K562 (cell line): ENCODE measurements at regions not wholly inside any gene's neighbourhood (a gene's known extent, or its start where the extent isn't known, plus 50 kb on each side); places are given as distances from the start of the nearest gene placed in this dataset.

Experiments used
- ATAC-seq: fragments of 200-7000 bp; cut with Tn5 transposase; 3 replicates; pipeline ENCODE4 v1.9.1; 2020; ENCODE audit warnings: moderate library complexity
- BruUV-seq: library from RNA; stranded (reverse); fragments of 400-500 nt; replicated peaks from 2 replicates; lab custom pipeline; 2021; lab: Mats Ljungman, UMichigan
- CTCF ChIA-PET: fragments of 300-600 bp; formaldehyde crosslinking; extraction: SDS; loops from one replicate; lab custom pipeline; 2021; ENCODE audit warnings: low intra/inter-chr PET ratio; lab: Yijun Ruan, JAX
- POLR2A ChIA-PET: fragments of 300-600, 350-650 bp; sonication (Branson Sonifier 250); formaldehyde crosslinking; extraction: SDS; loops from one replicate; lab custom pipeline; 2021; ENCODE audit warnings: antibody characterized with exemption, inconsistent platforms; lab: Yijun Ruan, JAX
- DNase-seq, 4 experiments: peaks; one replicate each; pipeline versions ENCODE4 v3.0.0 to v3.0.0-alpha.2; 2011 to 2018; ENCODE audit warnings: low spot score in 3 of 4, mixed read lengths in 3 of 4; ENCODE audit errors: extremely low read depth in 1 of 4
- FAIRE-seq: peaks from 2 replicates; lab custom pipeline; 2011; peaks lifted over from hg19 to GRCh38; lab: Jason Lieb, UNC
- H2AFZ ChIP-seq: 2 replicates; pipeline ENCODE4 v1.6.0; 2011; ENCODE audit warnings: low read depth, low read length, control low read depth, inconsistent platforms
- H3K27ac ChIP-seq: fragments of 200-600 bp; 3 replicates; pipeline ENCODE4 v1.8.0; 2011; ENCODE audit warnings: low read depth, mild to moderate bottlenecking, control low read depth, inconsistent platforms, low read length, moderate library complexity, mixed read lengths; ENCODE audit errors: extremely low read depth
- H3K27me3 ChIP-seq, 2 experiments: fragments of 300-600 bp in 1 of 2; 2 replicates in 1 of 2; 3 replicates in 1 of 2; pipeline versions ENCODE4 v1.6.0 to v1.8.0; 2011; ENCODE audit warnings: inconsistent platforms in 2 of 2, low read length in 2 of 2, mild to moderate bottlenecking in 1 of 2, mixed read lengths in 1 of 2, moderate library complexity in 1 of 2; ENCODE audit not compliant: control insufficient read depth in 2 of 2, insufficient read depth in 2 of 2
- H3K36me3 ChIP-seq: fragments of 300-600 bp; 3 replicates; pipeline ENCODE4 v1.8.0; 2011; ENCODE audit warnings: mild to moderate bottlenecking, low read length, inconsistent platforms; ENCODE audit not compliant: control insufficient read depth, insufficient read depth
- H3K4me1 ChIP-seq, 2 experiments: fragments of 200-600 bp in 1 of 2; replicated peaks in 1 of 2; 2 replicates in 1 of 2; 3 replicates in 1 of 2; pipeline versions ENCODE4 v1.5.1 to v1.8.0; 2011; ENCODE audit warnings: inconsistent platforms in 2 of 2, low read length in 2 of 2, mild to moderate bottlenecking in 1 of 2, mixed read lengths in 1 of 2, moderate library complexity in 1 of 2; ENCODE audit not compliant: control insufficient read depth in 2 of 2, insufficient read depth in 2 of 2
- H3K4me2 ChIP-seq: 2 replicates; pipeline ENCODE4 v1.6.1; 2011; ENCODE audit warnings: low read length, control low read depth, inconsistent platforms, mixed read lengths; ENCODE audit not compliant: insufficient read depth
- H3K4me3 ChIP-seq: fragments of 200-600 bp; sonication (generic), shearing (Covaris generic); 2 replicates; pipeline ENCODE4 v1.5.1; 2016; ENCODE audit warnings: control low read depth, inconsistent platforms
- H3K79me2 ChIP-seq: fragments of 200-600 bp; 3 replicates; pipeline ENCODE4 v1.8.0; 2011; ENCODE audit warnings: low read length, inconsistent platforms; ENCODE audit not compliant: control insufficient read depth, insufficient read depth
- H3K9ac ChIP-seq, 2 experiments: 2 replicates each; pipeline versions ENCODE4 v1.6.0 to v1.6.1; 2011; ENCODE audit warnings: low read depth in 2 of 2, low read length in 2 of 2, control low read depth in 1 of 2, inconsistent platforms in 1 of 2, mild to moderate bottlenecking in 1 of 2, mixed read lengths in 1 of 2; ENCODE audit not compliant: insufficient read depth in 1 of 2
- H3K9me1 ChIP-seq: one replicate; pipeline ENCODE4 v1.6.0; 2011; ENCODE audit warnings: inconsistent platforms, mild to moderate bottlenecking, low read length, moderate library complexity; ENCODE audit not compliant: control insufficient read depth, insufficient read depth
- H3K9me3 ChIP-seq: replicated peaks from 2 replicates; pipeline ENCODE4 v1.5.1; 2011; ENCODE audit warnings: low read depth, low read length, inconsistent platforms; ENCODE audit not compliant: control insufficient read depth, insufficient read depth
- H4K20me1 ChIP-seq: replicated peaks from 2 replicates; pipeline ENCODE4 v1.6.1; 2011; ENCODE audit warnings: low read length, inconsistent platforms, mixed read lengths; ENCODE audit not compliant: control insufficient read depth, insufficient read depth
- SMARCB1 ChIP-seq: IDR thresholded peaks from 2 replicates; pipeline ENCODE4 v1.6.1; 2011; ENCODE audit warnings: improper control_type of control experiment, low read depth; ENCODE audit not compliant: insufficient read length
- USF2 ChIP-seq: sonication (generic); formaldehyde crosslinking; IDR thresholded peaks from 2 replicates; pipeline ENCODE4 v1.5.0; 2020; ENCODE audit warnings: missing genetic modification reagents
- YBX1 ChIP-seq: fragments of 450-650 bp; IDR thresholded peaks from 2 replicates; pipeline ENCODE4 v1.7.1; 2016; ENCODE audit warnings: mild to moderate bottlenecking
- WGBS: fragments of 100-300 bp; shearing (Covaris generic); methylation state at CpG from one replicate; pipeline ENCODE4 v1.1.6; 2016; ENCODE audit warnings: low coverage, mixed read lengths; ENCODE audit not compliant: insufficient coverage; ENCODE audit errors: missing lambda C conversion rate; 5-methylcytosine and 5-hydroxymethylcytosine counted together
- in situ Hi-C: fragments of 300-500 bp; cut with MboI; formaldehyde crosslinking; loops from 4 replicates; pipeline ENCODE4 v1.15.0; 2018; ENCODE audit warnings: inconsistent platforms, mixed read lengths
- intact Hi-C: fragments of 100-400 bp; cut with micrococcal nuclease; formaldehyde crosslinking; loops from 2 replicates; pipeline ENCODE4 v1.14.2; 2022
- TF ChIP-seq, protein P1 (sequence below): fragments of 200-800 bp; sonication (Bioruptor generic); IDR thresholded peaks from 2 replicates; pipeline ENCODE4 v1.6.1; 2017; ENCODE audit warnings: missing genetic modification characterization, missing compliant biosample characterization

- in situ Hi-C loops (no loop called here), intact Hi-C loops (no loop called here)
- DNase-seq (no peak), ATAC-seq (no peak), FAIRE-seq (no peak)
- Histone ChIP-seq H3K27ac (no peak overlapping the region), H3K4me3 (no peak overlapping the region), H3K36me3 (no peaks in the 10 kb centered on the region), H3K9ac (no peak overlapping the region), H3K27me3 (no peaks in the 10 kb centered on the region), H3K4me1 (no peaks in the 10 kb centered on the region), H2AFZ (no peak overlapping the region), H3K9me1 (no peaks in the 10 kb centered on the region), H4K20me1 (no peaks in the 10 kb centered on the region), H3K9me3 (no peaks in the 10 kb centered on the region), H3K4me2 (no peak overlapping the region), H3K79me2 (no peaks in the 10 kb centered on the region)
- BruUV-seq: no TSS peak
- ChIA-PET CTCF (no interaction called here), POLR2A (no interaction called here)
- no peak for TF ChIP-seq YBX1
- no peak for TF ChIP-seq SMARCB1
- TF ChIP-seq USF2 (CRISPR knock-in tag): no peak
- TF ChIP-seq, protein P1, sequence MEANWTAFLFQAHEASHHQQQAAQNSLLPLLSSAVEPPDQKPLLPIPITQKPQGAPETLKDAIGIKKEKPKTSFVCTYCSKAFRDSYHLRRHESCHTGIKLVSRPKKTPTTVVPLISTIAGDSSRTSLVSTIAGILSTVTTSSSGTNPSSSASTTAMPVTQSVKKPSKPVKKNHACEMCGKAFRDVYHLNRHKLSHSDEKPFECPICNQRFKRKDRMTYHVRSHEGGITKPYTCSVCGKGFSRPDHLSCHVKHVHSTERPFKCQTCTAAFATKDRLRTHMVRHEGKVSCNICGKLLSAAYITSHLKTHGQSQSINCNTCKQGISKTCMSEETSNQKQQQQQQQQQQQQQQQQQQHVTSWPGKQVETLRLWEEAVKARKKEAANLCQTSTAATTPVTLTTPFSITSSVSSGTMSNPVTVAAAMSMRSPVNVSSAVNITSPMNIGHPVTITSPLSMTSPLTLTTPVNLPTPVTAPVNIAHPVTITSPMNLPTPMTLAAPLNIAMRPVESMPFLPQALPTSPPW (CRISPR knock-in tag): no peak
- 0% methylated on average over 2 of the region's 2 CpGs for WGBS
These were observed 575.8 kb upstream of the CLINT1 start for GRCh38 chr5:158434749-158435148.
